ENCODE measurements at regions not wholly inside any gene's neighbourhood (a gene's known extent, or its start where the extent isn't known, plus 50 kb on each side); places are given as distances from the start of the nearest gene placed in this dataset.

DNA sequence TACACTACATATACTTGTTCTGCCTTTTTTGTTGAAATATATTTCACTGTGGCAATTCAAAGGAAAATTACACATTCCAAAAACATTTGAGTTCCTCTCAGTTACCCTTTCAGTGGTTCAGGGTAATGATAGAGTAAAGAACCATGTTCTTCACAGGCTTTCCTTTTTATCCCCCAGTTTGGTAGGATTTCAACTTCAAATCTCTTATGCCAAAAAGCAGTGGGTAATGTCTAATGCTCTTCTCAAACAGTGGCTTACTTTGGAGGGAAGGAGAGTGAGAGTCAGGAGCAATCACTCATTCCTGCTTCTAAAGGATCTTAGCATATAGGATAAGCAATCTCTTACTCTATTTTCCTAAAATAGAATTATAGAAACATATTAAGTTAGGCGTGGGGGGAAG, 290.6 kb downstream of the ZEB2 start:
- Histone ChIP-seq H3K27me3 (replicated peaks; ENCODE audit: insufficient read depth) (no peaks in the 10 kb centered on the region), H3K4me1 (ENCODE audit: control insufficient read depth in 1 of 2, low read depth in 2 of 2) (peaks cover 0 to 13% of the 10 kb centered on the region in 2 donors), H3K36me3 (no peaks in the 10 kb centered on the region), H3K9me3 (no peaks in the 10 kb centered on the region), H3K27ac (no peak overlapping the region), H3K4me3 (no peak overlapping the region)
- no peak for TF ChIP-seq CTCF (IDR thresholded peaks at IDR 0.05)
- ATAC-seq (ENCODE audit: insufficient number of reproducible peaks, low FRiP score, low read depth), result no peak
- no peak for DNase-seq (ENCODE audit: low spot score)

DNA sequence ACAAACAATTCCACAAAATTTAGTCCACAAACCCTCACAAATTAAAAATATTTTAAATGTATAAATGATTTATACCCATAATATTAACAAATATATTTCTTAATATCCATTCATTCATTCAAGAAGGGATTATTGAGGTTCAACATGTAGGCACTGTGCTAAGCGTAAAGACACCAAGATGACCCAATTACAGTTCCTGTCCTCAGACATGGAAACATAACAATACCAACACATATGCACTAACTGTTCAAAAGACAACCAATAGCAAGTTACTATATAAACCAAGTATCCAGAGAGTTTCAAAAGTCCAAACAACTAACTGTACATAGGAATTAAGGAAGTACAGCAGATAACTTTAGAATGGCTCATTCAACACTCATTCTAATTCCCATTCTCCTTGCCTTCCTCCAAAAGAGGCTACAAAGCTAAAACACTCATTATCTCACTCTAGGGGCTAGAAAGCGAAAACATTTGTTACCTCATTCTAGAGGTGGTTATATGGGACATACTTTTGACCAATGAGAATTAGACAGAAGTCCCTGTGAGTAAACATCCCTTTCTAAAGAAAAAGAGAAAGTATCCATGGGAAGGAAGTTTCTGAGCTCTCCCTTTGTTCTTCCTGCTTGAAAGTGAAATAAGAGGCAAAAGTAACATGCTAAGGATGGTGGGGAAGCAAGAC, 292.4 kb downstream of the ZEB2 start:
- Histone ChIP-seq H3K27ac (no peak overlapping the region), H3K4me3 (no peak overlapping the region), H3K27me3 (replicated peaks; ENCODE audit: insufficient read depth) (no peaks in the 10 kb centered on the region), H3K36me3 (no peaks in the 10 kb centered on the region), H3K9me3 (no peaks in the 10 kb centered on the region), H3K4me1 (ENCODE audit: control insufficient read depth in 1 of 2, low read depth in 2 of 2) (peaks cover 0 to 3% of the 10 kb centered on the region in 2 donors)
- ATAC-seq (ENCODE audit: insufficient number of reproducible peaks, low FRiP score, low read depth) (no peak), DNase-seq (ENCODE audit: low spot score) (no peak)
- TF ChIP-seq CTCF (IDR thresholded peaks at IDR 0.05), result no peak

- no peak overlapping the region for H3K4me3 ChIP-seq
- H3K36me3 ChIP-seq, result no peaks in the 10 kb centered on the region
- DNase-seq (ENCODE audit: low spot score) (no peak), ATAC-seq (ENCODE audit: insufficient number of reproducible peaks, low FRiP score, low read depth) (no peak)
- peaks cover 0 to 4% of the 10 kb centered on the region in 2 donors for H3K4me1 ChIP-seq (ENCODE audit: control insufficient read depth in 1 of 2, low read depth in 2 of 2)
- H3K27ac ChIP-seq, result no peak overlapping the region
- TF ChIP-seq CTCF (IDR thresholded peaks at IDR 0.05), result no peak
- H3K9me3 ChIP-seq, result no peaks in the 10 kb centered on the region
- H3K27me3 ChIP-seq (replicated peaks; ENCODE audit: insufficient read depth), result no peaks in the 10 kb centered on the region
Measured at GRCh38 chr2:144225076-144225475, 294.8 kb downstream of the ZEB2 start.

DNA sequence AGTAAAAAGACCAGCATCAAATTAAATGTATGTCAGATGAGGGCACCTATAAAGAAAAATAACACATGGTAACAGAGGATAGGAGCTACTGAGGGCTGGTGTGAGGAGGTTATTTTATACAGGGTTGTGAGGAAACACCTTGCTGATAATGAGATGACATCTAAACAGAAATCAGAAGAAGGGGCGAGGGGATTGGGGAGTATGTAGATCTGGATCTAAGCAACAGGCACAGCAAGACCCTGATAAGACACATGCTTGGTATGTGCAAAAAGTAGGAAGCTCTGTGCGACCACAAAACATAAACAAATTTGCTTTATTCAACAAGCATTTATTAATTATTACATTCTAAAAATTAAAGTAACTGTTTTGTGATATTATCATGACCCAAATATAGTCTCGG, 295.4 kb downstream of the ZEB2 start:
- no peak for TF ChIP-seq CTCF (IDR thresholded peaks at IDR 0.05)
- Histone ChIP-seq H3K36me3 (no peaks in the 10 kb centered on the region), H3K27me3 (replicated peaks; ENCODE audit: insufficient read depth) (no peaks in the 10 kb centered on the region), H3K4me1 (ENCODE audit: control insufficient read depth in 1 of 2, low read depth in 2 of 2) (peaks cover 0 to 5% of the 10 kb centered on the region in 2 donors), H3K9me3 (no peaks in the 10 kb centered on the region), H3K27ac (no peak overlapping the region), H3K4me3 (no peak overlapping the region)
- ATAC-seq (ENCODE audit: insufficient number of reproducible peaks, low FRiP score, low read depth), result no peak
- no peak for DNase-seq (ENCODE audit: low spot score)

DNA sequence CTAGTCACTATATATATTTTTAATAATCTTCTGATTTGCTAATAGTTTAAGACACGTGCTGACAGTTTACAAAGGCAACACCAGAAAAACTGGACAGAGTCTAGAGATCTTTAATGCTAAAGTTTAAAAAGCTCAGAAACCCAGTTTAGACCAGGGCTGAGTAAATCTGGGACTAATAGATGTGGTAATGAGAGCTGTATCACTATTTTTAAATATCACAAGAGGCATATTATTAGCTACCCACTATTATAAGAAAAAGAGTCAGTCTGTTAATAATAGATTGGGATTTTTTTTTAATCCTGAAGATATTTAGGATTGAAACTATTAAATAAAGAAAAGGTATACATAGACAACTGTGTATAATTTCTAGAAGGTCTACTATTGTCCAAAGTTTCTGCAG, 299.9 kb downstream of the ZEB2 start:
- Histone ChIP-seq H3K36me3 (no peaks in the 10 kb centered on the region), H3K9me3 (no peaks in the 10 kb centered on the region), H3K4me1 (ENCODE audit: control insufficient read depth in 1 of 2, low read depth in 2 of 2) (peaks cover 18% of the 10 kb centered on the region in 2 donors), H3K27ac (no peak overlapping the region), H3K4me3 (no peak overlapping the region), H3K27me3 (replicated peaks; ENCODE audit: insufficient read depth) (no peaks in the 10 kb centered on the region)
- DNase-seq (ENCODE audit: low spot score) (no peak), ATAC-seq (ENCODE audit: insufficient number of reproducible peaks, low FRiP score, low read depth) (no peak)
- TF ChIP-seq CTCF (IDR thresholded peaks at IDR 0.05), result no peak

Data from thoracic aorta (tissue), 2 donors.